GM12864 (cell line): ENCODE measurements at regions not wholly inside any gene's neighbourhood (a gene's known extent, or its start where the extent isn't known, plus 50 kb on each side); places are given as distances from the start of the nearest gene placed in this dataset.

Source experiments
- DNase-seq: peaks from one replicate; pipeline ENCODE4 v3.0.0-alpha.2; 2011; ENCODE audit warnings: low read depth
- H3K4me3 ChIP-seq: 2 replicates; pipeline ENCODE4 v1.5.1; 2011; ENCODE audit warnings: mild to moderate bottlenecking, low read depth, low read length, control low read depth
- CTCF ChIP-seq: IDR thresholded peaks from 2 replicates; pipeline ENCODE4 v1.5.1; 2011; ENCODE audit warnings: low read depth, mild to moderate bottlenecking, moderate library complexity, low read length, control low read depth, inconsistent platforms; ENCODE audit errors: missing control alignments

GRCh38 chr13:73938372-73939070 is 195.7 kb downstream of the KLF12 start:
- no peak for DNase-seq

GRCh38 chr13:73937441-73937840 is 196.8 kb downstream of the KLF12 start:
- no peak for TF ChIP-seq CTCF
- no peak overlapping the region for H3K4me3 ChIP-seq
- DNase-seq, result no peak

More at GRCh38 chr13:73938372-73939070, 195.7 kb downstream of the KLF12 start:
- TF ChIP-seq CTCF, result no peak
- no peak overlapping the region for H3K4me3 ChIP-seq

- DNase-seq, result no peak
- no peak for TF ChIP-seq CTCF
- H3K4me3 ChIP-seq, result no peak overlapping the region
Observed at GRCh38 chr13:73935991-73936390, 198.2 kb downstream of the KLF12 start.

- DNase-seq, result no peak
- TF ChIP-seq CTCF, result no peak
- H3K4me3 ChIP-seq, result no peak overlapping the region
Observed at GRCh38 chr13:73934771-73935170, 199.4 kb downstream of the KLF12 start.

GRCh38 chr13:73934215-73934641 is 200.0 kb downstream of the KLF12 start:
- DNase-seq, result no peak
- no peak overlapping the region for H3K4me3 ChIP-seq
- no peak for TF ChIP-seq CTCF

- no peak for DNase-seq
- no peak for TF ChIP-seq CTCF
- no peak overlapping the region for H3K4me3 ChIP-seq
Observed at GRCh38 chr13:73933795-73934194, 200.4 kb downstream of the KLF12 start.

GRCh38 chr13:73932091-73932490 is 202.1 kb downstream of the KLF12 start:
- DNase-seq, result no peak
- no peak overlapping the region for H3K4me3 ChIP-seq
- no peak for TF ChIP-seq CTCF
